IMR-90 (cell line): ENCODE measurements at regions not wholly inside any gene's neighbourhood (a gene's known extent, or its start where the extent isn't known, plus 50 kb on each side); places are given as distances from the start of the nearest gene placed in this dataset.

ENCODE experiments used
- ATAC-seq: fragments of 200-7000 bp; cut with Tn5 transposase; 2 replicates; pipeline ENCODE4 v1.9.1; 2020; ENCODE audit warnings: low read depth, mild to moderate bottlenecking, moderate library complexity
- BruUV-seq: library from RNA; stranded (reverse); fragments of 400-500 nt; replicated peaks from 2 replicates; lab custom pipeline; 2021; lab: Mats Ljungman, UMichigan
- CTCF ChIA-PET: fragments of 300-600 bp; formaldehyde crosslinking; extraction: SDS; loops from one replicate; lab custom pipeline; 2021; ENCODE audit warnings: antibody characterized with exemption; lab: Yijun Ruan, JAX
- POLR2A ChIA-PET: fragments of 300-600 bp; sonication (Branson Sonifier 250); formaldehyde crosslinking; loops from one replicate; lab custom pipeline; 2022; ENCODE audit warnings: antibody characterized with exemption; ENCODE audit not compliant: unreplicated experiment; lab: Charles Lee
- DNase-seq: peaks from one replicate; pipeline ENCODE4 v3.0.0; 2013
- H2AFZ ChIP-seq: replicated peaks from 2 replicates; pipeline ENCODE3; 2013; ENCODE audit warnings: low read length, mild to moderate bottlenecking; ENCODE audit not compliant: poor library complexity
- H2AK5ac ChIP-seq: 2 replicates; pipeline ENCODE4 v1.6.1; 2013; ENCODE audit warnings: low read depth, low read length, inconsistent platforms
- H2AK9ac ChIP-seq: replicated peaks from 2 replicates; pipeline ENCODE3; 2013; ENCODE audit warnings: mild to moderate bottlenecking, low read depth, low read length, moderate library complexity; ENCODE audit not compliant: poor library complexity
- H2BK120ac ChIP-seq: 2 replicates; pipeline ENCODE4 v1.6.1; 2013; ENCODE audit warnings: low read depth, low read length, inconsistent platforms
- H2BK15ac ChIP-seq: 3 replicates; pipeline ENCODE4 v1.6.1; 2013; ENCODE audit warnings: low read depth, low read length, inconsistent platforms
- H2BK20ac ChIP-seq: 2 replicates; pipeline ENCODE4 v1.6.1; 2013; ENCODE audit warnings: low read depth, mild to moderate bottlenecking, inconsistent platforms, low read length, moderate library complexity
- H2BK5ac ChIP-seq: 2 replicates; pipeline ENCODE4 v1.6.1; 2013; ENCODE audit warnings: mild to moderate bottlenecking, low read depth, low read length, inconsistent platforms; ENCODE audit not compliant: poor library complexity, severe bottlenecking
- H3K14ac ChIP-seq: replicated peaks from 2 replicates; pipeline ENCODE4 v1.6.1; 2013; ENCODE audit warnings: low read depth, low read length, inconsistent platforms
- H3K18ac ChIP-seq: 2 replicates; pipeline ENCODE4 v1.6.1; 2013; ENCODE audit warnings: low read depth, low read length, control low read depth
- H3K23ac ChIP-seq: 2 replicates; pipeline ENCODE4 v1.6.1; 2013; ENCODE audit warnings: low read depth, low read length, inconsistent platforms
- H3K27ac ChIP-seq: 2 replicates; pipeline ENCODE4 v1.5.1; 2013; ENCODE audit warnings: mild to moderate bottlenecking, control low read depth, low read length; ENCODE audit not compliant: insufficient read depth
- H3K27me3 ChIP-seq: 2 replicates; pipeline ENCODE4 v1.6.1; 2013; ENCODE audit warnings: low read length; ENCODE audit not compliant: control insufficient read depth, insufficient read depth
- H3K36me3 ChIP-seq: 2 replicates; pipeline ENCODE4 v1.6.1; 2013; ENCODE audit warnings: low read length, mixed read lengths; ENCODE audit not compliant: control insufficient read depth, insufficient read depth
- H3K4ac ChIP-seq: 2 replicates; pipeline ENCODE4 v1.6.1; 2013; ENCODE audit warnings: low read depth, low read length, inconsistent platforms
- H3K4me1 ChIP-seq: 2 replicates; pipeline ENCODE4 v1.6.1; 2013; ENCODE audit warnings: low read length, mixed read lengths; ENCODE audit not compliant: control insufficient read depth, insufficient read depth
- H3K4me2 ChIP-seq: 2 replicates; pipeline ENCODE4 v1.6.1; 2013; ENCODE audit warnings: low read depth, mild to moderate bottlenecking, control low read depth, low read length, moderate library complexity
- H3K4me3 ChIP-seq: 2 replicates; pipeline ENCODE4 v1.5.1; 2013; ENCODE audit warnings: low read depth, mild to moderate bottlenecking, control low read depth, low read length, moderate library complexity; ENCODE audit not compliant: insufficient read depth
- H3K56ac ChIP-seq: 2 replicates; pipeline ENCODE4 v1.6.1; 2013; ENCODE audit warnings: low read length, inconsistent platforms; ENCODE audit not compliant: insufficient read depth; ENCODE audit errors: extremely low read depth
- H3K79me1 ChIP-seq, 2 experiments: 2 replicates each; pipeline ENCODE4 v1.6.1; 2013; ENCODE audit warnings: low read length in 2 of 2, inconsistent platforms in 1 of 2, low read depth in 1 of 2
- H3K9ac ChIP-seq: 2 replicates; pipeline ENCODE4 v1.6.1; 2013; ENCODE audit warnings: low read depth, low read length, control low read depth
- H3K9me1 ChIP-seq: 2 replicates; pipeline ENCODE4 v1.6.1; 2013; ENCODE audit warnings: low read length, inconsistent platforms; ENCODE audit not compliant: insufficient read depth
- H3K9me3 ChIP-seq: 2 replicates; pipeline ENCODE4 v1.6.1; 2013; ENCODE audit warnings: low read length; ENCODE audit not compliant: control insufficient read depth, insufficient read depth
- H4K20me1 ChIP-seq: 2 replicates; pipeline ENCODE4 v1.6.1; 2013; ENCODE audit warnings: low read length, inconsistent platforms; ENCODE audit not compliant: insufficient read depth
- H4K5ac ChIP-seq: 2 replicates; pipeline ENCODE4 v1.6.1; 2013; ENCODE audit warnings: mild to moderate bottlenecking, low read depth, low read length, control low read depth
- H4K8ac ChIP-seq, 2 experiments: 2 replicates each; pipeline ENCODE4 v1.6.1; 2013; ENCODE audit warnings: low read depth in 2 of 2, low read length in 2 of 2, control low read depth in 1 of 2, inconsistent platforms in 1 of 2
- H4K91ac ChIP-seq: 2 replicates; pipeline ENCODE4 v1.6.1; 2013; ENCODE audit warnings: low read depth, low read length, inconsistent platforms; ENCODE audit not compliant: insufficient read depth
- BHLHE40 ChIP-seq: fragments of 150-350 bp; IDR thresholded peaks from 2 replicates; pipeline ENCODE4 v1.6.1; 2016; ENCODE audit warnings: mild to moderate bottlenecking, low read depth, low read length
- CEBPB ChIP-seq: IDR thresholded peaks from 2 replicates; pipeline ENCODE4 v1.6.1; 2012; ENCODE audit warnings: low read depth, low read length, improper control_type of control experiment
- CHD1 ChIP-seq: IDR thresholded peaks from 2 replicates; pipeline ENCODE4 v1.6.1; 2012; ENCODE audit warnings: low read depth, low read length, improper control_type of control experiment
- CTCF ChIP-seq: conservative IDR thresholded peaks from 2 replicates; pipeline ENCODE4 v1.5.1; 2012; ENCODE audit warnings: mild to moderate bottlenecking, low read depth, low read length, improper control_type of control experiment
- ELK1 ChIP-seq: fragments of 150-350 bp; IDR thresholded peaks from 2 replicates; pipeline ENCODE4 v1.6.1; 2016; ENCODE audit warnings: low read depth, mild to moderate bottlenecking, low read length, moderate library complexity, borderline replicate concordance
- FOS ChIP-seq: fragments of 150-350 bp; IDR thresholded peaks from 2 replicates; pipeline ENCODE4 v1.6.1; 2016; ENCODE audit warnings: low read depth, low read length
- MAFK ChIP-seq: IDR thresholded peaks from 2 replicates; pipeline ENCODE4 v1.6.1; 2012; ENCODE audit warnings: low read depth, low read length, improper control_type of control experiment
- MAZ ChIP-seq: IDR thresholded peaks from 2 replicates; pipeline ENCODE4 v1.6.1; 2012; ENCODE audit warnings: low read depth, mild to moderate bottlenecking, low read length, improper control_type of control experiment, moderate library complexity, borderline replicate concordance
- MXI1 ChIP-seq: IDR thresholded peaks from 2 replicates; pipeline ENCODE4 v1.6.1; 2012; ENCODE audit warnings: low read depth, mild to moderate bottlenecking, low read length, moderate library complexity, borderline replicate concordance
- NFE2L2 ChIP-seq: fragments of 150-350 bp; IDR thresholded peaks from 2 replicates; pipeline ENCODE4 v1.6.1; 2016; ENCODE audit warnings: low read depth, mild to moderate bottlenecking, low read length
- POLR2A ChIP-seq: IDR thresholded peaks from 2 replicates; pipeline ENCODE4 v1.6.1; 2012; ENCODE audit warnings: mild to moderate bottlenecking, low read depth, low read length
- RAD21 ChIP-seq: IDR thresholded peaks from 2 replicates; pipeline ENCODE4 v1.6.1; 2012; ENCODE audit warnings: low read length, improper control_type of control experiment
- RCOR1 ChIP-seq: IDR thresholded peaks from 2 replicates; pipeline ENCODE4 v1.6.1; 2012; ENCODE audit warnings: mild to moderate bottlenecking, low read length, improper control_type of control experiment; ENCODE audit not compliant: insufficient replicate concordance
- RFX5 ChIP-seq: IDR thresholded peaks from 2 replicates; pipeline ENCODE4 v1.8.0; 2012; ENCODE audit warnings: low read depth, mild to moderate bottlenecking, low read length, moderate library complexity
- SMC3 ChIP-seq: fragments of 150-350 bp; IDR thresholded peaks from 2 replicates; pipeline ENCODE4 v1.6.1; 2016; ENCODE audit warnings: low read depth, mild to moderate bottlenecking, antibody characterized with exemption, low read length, moderate library complexity
- USF2 ChIP-seq: fragments of 150-350 bp; IDR thresholded peaks from 2 replicates; pipeline ENCODE4 v1.6.1; 2017; ENCODE audit warnings: mild to moderate bottlenecking, antibody characterized with exemption, low read length, low read depth
- WGBS, 2 experiments: methylation state at CpG; one replicate each; pipeline versions ENCODE4 v1.1.5 to v1.1.7; 2013; ENCODE audit warnings: missing lambda C conversion rate in 2 of 2; ENCODE audit not compliant: insufficient read length in 1 of 2; ENCODE audit errors: extremely low coverage in 2 of 2; 5-methylcytosine and 5-hydroxymethylcytosine counted together
- dilution Hi-C: fragments of 300-500 bp; cut with HindIII; formaldehyde crosslinking; loops from one replicate; pipeline ENCODE4 v1.14.3; 2018; ENCODE audit warnings: low sequenced_read_pairs; ENCODE audit not compliant: unreplicated experiment
- in situ Hi-C: fragments of 300-500 bp; cut with MboI; formaldehyde crosslinking; loops from 3 replicates; pipeline ENCODE4 v1.14.3; 2019; ENCODE audit warnings: low sequenced_read_pairs, inconsistent platforms, mixed read lengths
- intact Hi-C: fragments of 100-400 bp; cut with micrococcal nuclease; formaldehyde crosslinking; loops from 2 replicates; pipeline ENCODE4 v1.10.0; 2022

- Histone ChIP-seq H2BK20ac (no peak overlapping the region), H2BK5ac (no peak overlapping the region), H3K36me3 (peaks cover 2% of the 10 kb centered on the region; the same call in 1 of the 2 replicates), H3K9me3 (no peaks in the 10 kb centered on the region), H3K9ac (no peak overlapping the region), H3K4me3 (no peak overlapping the region), H2AK9ac (no peak overlapping the region), H3K18ac (no peak overlapping the region), H3K79me1 (no peaks in the 10 kb centered on the region), H3K9me1 (peaks cover 4% of the 10 kb centered on the region), H2BK15ac (no peak overlapping the region), H3K4ac (no peak overlapping the region), H3K56ac (no peak overlapping the region), H3K27me3 (no peaks in the 10 kb centered on the region), H3K27ac (no peak overlapping the region), H4K91ac (no peak overlapping the region), H3K4me2 (no peak overlapping the region), H3K14ac (no peak overlapping the region), H2AK5ac (no peak overlapping the region), H2BK120ac (no peak overlapping the region), H2AFZ (no peak overlapping the region), H3K23ac (no peak overlapping the region), H4K5ac (no peak overlapping the region), H3K4me1 (no peaks in the 10 kb centered on the region), H4K20me1 (no peaks in the 10 kb centered on the region; the same call in 1 of the 2 replicates), H4K8ac (no peak overlapping the region)
- intact Hi-C loops (no loop called here), in situ Hi-C loops (no loop called here), dilution Hi-C loops (no loop called here)
- ATAC-seq = no peak
- POLR2A ChIA-PET = no interaction called here
- no peak for DNase-seq
- WGBS, 2 experiments = 83% methylated on average over 1 of the region's 3 CpGs; no CpG with 5 or more reads in 1 of the 2 experiments
- TF ChIP-seq MAZ = no peak
- no peak for TF ChIP-seq SMC3
- TF ChIP-seq RCOR1 = no peak
- TF ChIP-seq CHD1 = no peak
- no peak for TF ChIP-seq BHLHE40
- no peak for TF ChIP-seq RAD21
- no peak for TF ChIP-seq CEBPB
- TF ChIP-seq FOS = no peak
- TF ChIP-seq ELK1 = no peak
- no peak for TF ChIP-seq USF2
- TF ChIP-seq RFX5 = no peak
- TF ChIP-seq NFE2L2 = no peak
- TF ChIP-seq MAFK = no peak
- no peak for TF ChIP-seq CTCF
- TF ChIP-seq POLR2A = no peak
- no peak for TF ChIP-seq MXI1
- BruUV-seq = no TSS peak
- CTCF ChIA-PET = no interaction called here
Measured at GRCh38 chr22:26735019-26735409, 77.6 kb downstream of the MIAT start.
